DOHH2 (cell line): ENCODE measurements at regions not wholly inside any gene's neighbourhood (a gene's known extent, or its start where the extent isn't known, plus 50 kb on each side); places are given as distances from the start of the nearest gene placed in this dataset.

ENCODE experiments used
- H3F3A ChIP-seq: fragments of 200-600 bp; sonication (generic), shearing (Covaris generic); 2 replicates; pipeline ENCODE4 v1.6.0; 2016; ENCODE audit warnings: antibody characterized with exemption, mild to moderate bottlenecking; ENCODE audit not compliant: control insufficient read depth, insufficient read depth
- H3K27ac ChIP-seq: fragments of 200-600 bp; sonication (generic); 2 replicates; pipeline ENCODE4 v1.5.1; 2014; ENCODE audit warnings: low read depth, mild to moderate bottlenecking, low read length, moderate library complexity
- H3K27me3 ChIP-seq: fragments of 200-600 bp; sonication (generic); 2 replicates; pipeline ENCODE4 v1.6.1; 2014; ENCODE audit warnings: mild to moderate bottlenecking, low read length, mixed read lengths; ENCODE audit not compliant: control insufficient read depth
- H3K36me3 ChIP-seq: fragments of 200-600 bp; sonication (generic); 2 replicates; pipeline ENCODE4 v1.6.1; 2014; ENCODE audit warnings: mild to moderate bottlenecking, low read length, moderate library complexity, mixed read lengths; ENCODE audit not compliant: control insufficient read depth
- H3K4me1 ChIP-seq: fragments of 200-600 bp; sonication (generic); 2 replicates; pipeline ENCODE4 v1.6.1; 2014; ENCODE audit warnings: mild to moderate bottlenecking, low read length, mixed read lengths; ENCODE audit not compliant: control insufficient read depth
- H3K4me2 ChIP-seq: fragments of 200-600 bp; sonication (generic); 2 replicates; pipeline ENCODE4 v1.6.0; 2014; ENCODE audit warnings: mild to moderate bottlenecking, low read length, moderate library complexity
- H3K4me3 ChIP-seq: fragments of 200-600 bp; sonication (generic); 2 replicates; pipeline ENCODE4 v1.5.1; 2014; ENCODE audit warnings: mild to moderate bottlenecking, low read length, mixed read lengths
- H3K79me2 ChIP-seq: fragments of 200-600 bp; sonication (generic); 2 replicates; pipeline ENCODE4 v1.6.1; 2014; ENCODE audit warnings: mild to moderate bottlenecking, low read length, mixed read lengths; ENCODE audit not compliant: control insufficient read depth
- H3K9me2 ChIP-seq: fragments of 200-600 bp; sonication (generic); replicated peaks from 2 replicates; pipeline ENCODE4 v1.6.1; 2014; ENCODE audit warnings: mild to moderate bottlenecking, low read length, mixed read lengths; ENCODE audit not compliant: control insufficient read depth
- H3K9me3 ChIP-seq: fragments of 200-600 bp; sonication (generic); 2 replicates; pipeline ENCODE4 v1.6.1; 2014; ENCODE audit warnings: antibody characterized with exemption, low read length, mixed read lengths; ENCODE audit not compliant: control insufficient read depth, insufficient read depth
- H4K20me1 ChIP-seq: fragments of 200-600 bp; sonication (generic); 2 replicates; pipeline ENCODE4 v1.6.0; 2014; ENCODE audit warnings: low read depth, mild to moderate bottlenecking, antibody characterized with exemption, low read length, moderate library complexity; ENCODE audit not compliant: control insufficient read depth, insufficient read depth
- CTCF ChIP-seq: fragments of 200-600 bp; sonication (generic); IDR thresholded peaks from one replicate; pipeline ENCODE4 v1.5.1; 2014; ENCODE audit warnings: antibody characterized with exemption, mild to moderate bottlenecking, low read depth, low read length; ENCODE audit not compliant: poor library complexity, severe bottlenecking
- EZH2phosphoT487 ChIP-seq: fragments of 200-600 bp; sonication (generic); IDR thresholded peaks from 2 replicates; pipeline ENCODE4 v1.6.1; 2017; ENCODE audit warnings: borderline replicate concordance, mild to moderate bottlenecking, antibody characterized with exemption, low read length, moderate library complexity, mixed read lengths

- no peaks in the 10 kb centered on the region for H3F3A ChIP-seq
- H3K4me1 ChIP-seq: no peaks in the 10 kb centered on the region
- no peaks in the 10 kb centered on the region for H3K9me3 ChIP-seq
- H3K27me3 ChIP-seq: no peaks in the 10 kb centered on the region
- no peaks in the 10 kb centered on the region for H3K9me2 ChIP-seq
- no peak for TF ChIP-seq CTCF
- TF ChIP-seq EZH2phosphoT487: no peak
- H4K20me1 ChIP-seq: no peaks in the 10 kb centered on the region
- H3K4me2 ChIP-seq: no peak overlapping the region
- H3K79me2 ChIP-seq: no peaks in the 10 kb centered on the region
- H3K27ac ChIP-seq: no peak overlapping the region
- no peak overlapping the region for H3K4me3 ChIP-seq
- no peaks in the 10 kb centered on the region for H3K36me3 ChIP-seq
These were observed 491.0 kb upstream of the WWC1 start for GRCh38 chr5:167800427-167800826.

- TF ChIP-seq EZH2phosphoT487: no peak
- TF ChIP-seq CTCF: no peak
- no peaks in the 10 kb centered on the region for H3K79me2 ChIP-seq
These were observed 489.4 kb upstream of the WWC1 start for GRCh38 chr5:167801999-167802398.

GRCh38 chr5:167802755-167803431 is 488.6 kb upstream of the WWC1 start:
- H3K27ac ChIP-seq: no peak overlapping the region
- H3K4me3 ChIP-seq: no peak overlapping the region
- H3K27me3 ChIP-seq: no peaks in the 10 kb centered on the region
- TF ChIP-seq CTCF (no peak), EZH2phosphoT487 (no peak)
- H3F3A ChIP-seq: no peaks in the 10 kb centered on the region
- no peaks in the 10 kb centered on the region for H3K9me3 ChIP-seq
- H3K4me1 ChIP-seq: no peaks in the 10 kb centered on the region
- H3K79me2 ChIP-seq: no peaks in the 10 kb centered on the region
- no peaks in the 10 kb centered on the region for H3K9me2 ChIP-seq
- no peak overlapping the region for H3K4me2 ChIP-seq
- H4K20me1 ChIP-seq: no peaks in the 10 kb centered on the region
- H3K36me3 ChIP-seq: no peaks in the 10 kb centered on the region

More at GRCh38 chr5:167801999-167802398, 489.4 kb upstream of the WWC1 start:
- Histone ChIP-seq H3K4me1 (no peaks in the 10 kb centered on the region), H3K27me3 (no peaks in the 10 kb centered on the region), H3F3A (no peaks in the 10 kb centered on the region), H3K36me3 (no peaks in the 10 kb centered on the region), H3K9me2 (no peaks in the 10 kb centered on the region), H3K9me3 (no peaks in the 10 kb centered on the region), H3K4me2 (no peak overlapping the region), H4K20me1 (no peaks in the 10 kb centered on the region), H3K4me3 (no peak overlapping the region), H3K27ac (no peak overlapping the region)
